Osteocyte (in vitro differentiated cells): ENCODE measurements at regions not wholly inside any gene's neighbourhood (a gene's known extent, or its start where the extent isn't known, plus 50 kb on each side); places are given as distances from the start of the nearest gene placed in this dataset.

ENCODE experiments used
- DNase-seq: peaks from one replicate; pipeline ENCODE4 v3.0.0; 2021; ENCODE audit warnings: mixed read lengths; ENCODE audit not compliant: unreplicated experiment; ENCODE audit errors: extremely low spot score
- H3K27ac Mint-ChIP-seq: one replicate; pipeline ENCODE4 v1.8.0; 2021; ENCODE audit warnings: mild to moderate bottlenecking, mixed read lengths; ENCODE audit not compliant: unreplicated experiment
- H3K27me3 Mint-ChIP-seq: one replicate; pipeline ENCODE4 v1.8.0; 2021; ENCODE audit warnings: mixed read lengths; ENCODE audit not compliant: unreplicated experiment
- H3K36me3 Mint-ChIP-seq: one replicate; pipeline ENCODE4 v1.8.0; 2021; ENCODE audit warnings: mixed read lengths; ENCODE audit not compliant: unreplicated experiment
- H3K4me1 Mint-ChIP-seq: one replicate; pipeline ENCODE4 v1.8.0; 2021; ENCODE audit warnings: mixed read lengths; ENCODE audit not compliant: unreplicated experiment
- H3K4me3 Mint-ChIP-seq: one replicate; pipeline ENCODE4 v1.8.0; 2021; ENCODE audit warnings: mild to moderate bottlenecking, moderate library complexity, mixed read lengths; ENCODE audit not compliant: unreplicated experiment
- H3K9me3 Mint-ChIP-seq: one replicate; pipeline ENCODE4 v1.8.0; 2021; ENCODE audit warnings: mixed read lengths; ENCODE audit not compliant: unreplicated experiment
- TF ChIP-seq, protein P1 (sequence below): fragments of 200-600 bp; sonication (generic); IDR thresholded peaks from 2 replicates; pipeline ENCODE4 v1.5.0; 2021; ENCODE audit warnings: antibody characterized with exemption, mild to moderate bottlenecking, moderate library complexity

DNA sequence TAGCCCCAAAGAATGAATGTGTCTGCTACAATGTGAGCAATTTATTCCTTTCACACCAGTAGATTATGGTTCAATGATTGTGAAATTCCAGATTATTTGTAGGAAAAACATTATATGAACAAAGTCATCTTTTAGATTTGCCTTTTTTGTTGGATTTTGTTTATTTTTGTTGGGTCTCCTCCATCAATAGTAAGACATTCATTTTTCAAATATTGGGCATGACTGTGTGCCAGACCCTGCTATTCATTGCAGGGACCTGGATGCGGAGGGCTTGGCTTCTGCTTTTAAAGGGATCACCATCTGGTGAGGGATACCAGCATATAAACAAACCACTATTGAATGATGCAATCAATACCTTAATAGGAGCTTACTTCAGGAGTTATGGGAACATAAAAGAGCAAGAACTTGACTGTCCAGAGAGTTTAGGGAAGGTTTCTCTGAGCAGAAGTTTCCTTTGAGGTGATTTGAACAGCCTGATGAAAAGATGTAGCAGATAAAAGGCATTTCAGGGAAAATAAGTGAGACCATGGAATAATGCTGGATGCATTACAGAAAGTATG is 486.7 kb downstream of the EPHA4 start:
- Mint-ChIP-seq H3K36me3 (no peaks in the 10 kb centered on the region), H3K27ac (no peak overlapping the region), H3K4me1 (peaks cover 14% of the 10 kb centered on the region), H3K4me3 (no peak overlapping the region), H3K27me3 (no peaks in the 10 kb centered on the region), H3K9me3 (peaks cover 5% of the 10 kb centered on the region)
- no peak for DNase-seq
- TF ChIP-seq, protein P1, sequence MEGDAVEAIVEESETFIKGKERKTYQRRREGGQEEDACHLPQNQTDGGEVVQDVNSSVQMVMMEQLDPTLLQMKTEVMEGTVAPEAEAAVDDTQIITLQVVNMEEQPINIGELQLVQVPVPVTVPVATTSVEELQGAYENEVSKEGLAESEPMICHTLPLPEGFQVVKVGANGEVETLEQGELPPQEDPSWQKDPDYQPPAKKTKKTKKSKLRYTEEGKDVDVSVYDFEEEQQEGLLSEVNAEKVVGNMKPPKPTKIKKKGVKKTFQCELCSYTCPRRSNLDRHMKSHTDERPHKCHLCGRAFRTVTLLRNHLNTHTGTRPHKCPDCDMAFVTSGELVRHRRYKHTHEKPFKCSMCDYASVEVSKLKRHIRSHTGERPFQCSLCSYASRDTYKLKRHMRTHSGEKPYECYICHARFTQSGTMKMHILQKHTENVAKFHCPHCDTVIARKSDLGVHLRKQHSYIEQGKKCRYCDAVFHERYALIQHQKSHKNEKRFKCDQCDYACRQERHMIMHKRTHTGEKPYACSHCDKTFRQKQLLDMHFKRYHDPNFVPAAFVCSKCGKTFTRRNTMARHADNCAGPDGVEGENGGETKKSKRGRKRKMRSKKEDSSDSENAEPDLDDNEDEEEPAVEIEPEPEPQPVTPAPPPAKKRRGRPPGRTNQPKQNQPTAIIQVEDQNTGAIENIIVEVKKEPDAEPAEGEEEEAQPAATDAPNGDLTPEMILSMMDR: no peak

DNA sequence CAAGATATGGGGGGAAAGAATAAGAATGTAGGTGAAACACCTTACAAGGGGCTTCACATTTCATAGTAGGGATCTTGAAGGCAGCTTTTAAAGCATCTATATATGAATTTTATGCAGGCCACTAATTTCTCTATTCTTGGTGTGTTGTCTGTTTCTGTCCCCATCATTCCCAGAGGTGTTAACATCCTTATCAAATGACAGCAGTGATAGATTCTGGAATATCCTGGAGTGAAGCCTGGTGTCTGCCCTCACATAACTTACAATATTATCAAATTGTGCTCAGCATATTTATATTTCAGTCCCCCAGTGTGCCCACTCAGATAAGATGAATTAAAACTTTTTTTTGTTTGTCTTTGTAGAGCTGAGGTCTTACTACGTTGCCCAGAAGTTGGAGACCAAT is 486.2 kb downstream of the EPHA4 start:
- no peak for DNase-seq
- Mint-ChIP-seq H3K9me3 (peaks cover 5% of the 10 kb centered on the region), H3K27me3 (no peaks in the 10 kb centered on the region), H3K4me1 (peaks cover 14% of the 10 kb centered on the region), H3K27ac (no peak overlapping the region), H3K4me3 (no peak overlapping the region), H3K36me3 (no peaks in the 10 kb centered on the region)
- TF ChIP-seq, protein P1: no peak

DNA sequence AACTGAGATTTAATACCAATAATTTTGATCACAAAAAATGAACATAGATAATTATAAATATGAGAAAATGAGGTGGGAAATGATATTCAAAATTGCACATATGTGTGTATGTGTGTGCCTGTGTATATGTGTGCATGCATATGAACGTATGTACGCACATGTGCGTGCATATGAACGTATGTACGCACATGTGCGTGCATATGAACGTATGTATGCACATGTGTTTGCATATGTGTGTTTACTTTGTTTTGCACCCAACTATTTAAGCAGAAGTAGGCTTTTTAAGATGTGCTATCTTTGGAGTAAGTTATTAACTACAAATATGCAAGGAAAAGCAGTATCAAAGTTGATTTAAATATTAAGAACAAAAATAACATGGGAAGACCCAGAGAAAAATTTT is 484.3 kb downstream of the EPHA4 start:
- no peak for DNase-seq
- Mint-ChIP-seq H3K27me3 (no peaks in the 10 kb centered on the region), H3K4me1 (peaks cover 14% of the 10 kb centered on the region), H3K36me3 (no peaks in the 10 kb centered on the region), H3K4me3 (no peak overlapping the region), H3K27ac (no peak overlapping the region), H3K9me3 (peaks cover 5% of the 10 kb centered on the region)
- TF ChIP-seq, protein P1: no peak

DNA sequence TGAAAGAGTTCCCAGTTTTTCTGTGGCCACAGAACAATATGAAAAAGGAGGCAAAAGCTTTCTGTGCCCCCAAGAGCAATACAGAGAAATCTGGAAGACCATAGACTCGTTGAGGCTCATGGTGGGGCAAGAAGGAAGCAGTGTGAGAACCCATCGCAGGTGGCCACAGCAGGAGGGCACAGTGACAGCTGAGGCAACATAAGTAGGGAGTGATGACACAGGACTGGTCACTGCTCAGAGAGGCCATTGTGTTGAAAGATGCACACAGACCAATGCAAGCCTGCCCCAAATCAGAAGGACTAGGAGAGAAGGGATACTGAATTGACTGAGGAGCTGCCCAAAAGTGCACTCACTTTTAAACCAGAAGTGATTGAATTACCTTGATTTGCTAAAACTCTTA is 483.6 kb downstream of the EPHA4 start:
- Mint-ChIP-seq H3K9me3 (peaks cover 5% of the 10 kb centered on the region), H3K36me3 (no peaks in the 10 kb centered on the region), H3K4me3 (no peak overlapping the region), H3K27ac (no peak overlapping the region), H3K4me1 (peaks cover 14% of the 10 kb centered on the region), H3K27me3 (no peaks in the 10 kb centered on the region)
- TF ChIP-seq, protein P1: no peak
- no peak for DNase-seq

DNA sequence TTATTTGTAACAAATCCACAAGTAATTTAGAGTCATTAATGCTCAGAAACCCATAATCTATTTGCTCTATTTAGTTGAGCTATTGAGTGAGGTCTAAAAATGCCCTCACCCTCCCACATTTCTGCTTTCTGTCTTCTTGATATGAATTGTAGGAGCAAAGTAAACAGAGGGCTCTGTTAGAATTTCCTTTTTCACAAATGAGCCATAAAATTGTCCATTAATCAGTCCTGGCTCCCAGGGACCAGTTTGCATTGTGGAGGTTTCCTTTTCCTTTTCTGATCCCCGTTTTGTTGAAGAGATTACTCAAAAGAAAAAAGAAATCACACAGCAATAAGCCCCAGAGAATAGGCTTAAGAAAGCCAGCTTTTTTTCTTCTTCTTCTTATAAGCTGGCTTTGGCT is 476.7 kb downstream of the EPHA4 start:
- Mint-ChIP-seq H3K4me1 (no peaks in the 10 kb centered on the region), H3K27me3 (no peaks in the 10 kb centered on the region), H3K4me3 (no peak overlapping the region), H3K36me3 (no peaks in the 10 kb centered on the region), H3K27ac (no peak overlapping the region), H3K9me3 (no peaks in the 10 kb centered on the region)
- TF ChIP-seq, protein P1: no peak
- DNase-seq: no peak
